ENCODE measurements at regions not wholly inside any gene's neighbourhood (a gene's known extent, or its start where the extent isn't known, plus 50 kb on each side); places are given as distances from the start of the nearest gene placed in this dataset.
A peak's percentile ranks its signal among the peaks of the same experiment; 100 is the strongest.

DNA sequence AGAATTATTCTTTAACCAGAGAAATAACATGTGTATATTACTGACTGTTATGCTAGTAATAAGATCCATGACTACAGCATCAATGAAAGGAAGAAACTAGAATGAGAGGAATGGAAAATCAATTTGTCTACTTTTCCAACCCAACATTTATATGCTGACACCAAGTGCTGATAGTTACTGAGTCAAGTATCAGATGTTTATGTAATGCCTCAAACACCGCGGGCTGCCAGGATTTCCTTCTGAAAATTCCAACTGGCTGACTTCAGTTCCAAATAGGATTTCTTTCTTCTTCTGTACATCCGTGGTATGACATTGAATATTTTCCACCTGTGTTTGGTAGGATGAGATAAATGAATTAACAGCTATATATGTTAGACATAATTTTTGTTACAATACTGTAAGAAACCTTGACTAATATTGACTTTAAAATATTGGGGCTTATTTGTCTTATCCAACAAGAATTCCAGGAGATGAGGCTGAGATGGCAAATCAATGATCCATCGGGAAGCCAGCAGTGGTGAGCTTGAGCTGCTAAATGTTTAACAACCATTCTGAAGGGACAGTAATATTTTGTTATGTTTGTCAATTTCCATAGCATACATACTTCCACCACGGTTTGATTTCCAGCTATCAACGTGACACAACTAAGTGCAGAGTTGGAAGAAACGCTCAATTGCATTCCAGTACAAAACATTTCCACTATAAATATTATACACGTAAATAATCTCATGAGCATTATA, 435.2 kb upstream of the AUTS2 start:
- no peaks in the 10 kb centered on the region for H3K4me1 Mint-ChIP-seq
- no peak overlapping the region for H3K4me3 Mint-ChIP-seq
- DNase-seq (ENCODE audit: low spot score) (no peak), ATAC-seq (no peak)
- Histone ChIP-seq H3F3A (replicated peaks; ENCODE audit: low read depth) (no peaks in the 10 kb centered on the region), H3K79me2 (replicated peaks; ENCODE audit: insufficient read depth) (no peaks in the 10 kb centered on the region), H2AFZ (no peak overlapping the region), H3K4me2 (no peak overlapping the region), H4K20me1 (replicated peaks; ENCODE audit: insufficient read depth) (no peaks in the 10 kb centered on the region), H3K9me2 (ENCODE audit: insufficient read depth) (no peaks in the 10 kb centered on the region), H3K4me1 (ENCODE audit: insufficient read depth) (no peaks in the 10 kb centered on the region), H3K27ac (ENCODE audit: low read depth) (no peak overlapping the region), H3K36me3 (ENCODE audit: insufficient read depth) (no peaks in the 10 kb centered on the region), H3K4me3 (no peak overlapping the region), H3K27me3 (ENCODE audit: insufficient read depth) (no peaks in the 10 kb centered on the region)
- H3K27ac Mint-ChIP-seq = no peak overlapping the region
- no peak for TF ChIP-seq CREB1 (CRISPR knock-in tag; IDR thresholded peaks at IDR 0.05; ENCODE audit: low read depth)
- TF ChIP-seq, protein P1, sequence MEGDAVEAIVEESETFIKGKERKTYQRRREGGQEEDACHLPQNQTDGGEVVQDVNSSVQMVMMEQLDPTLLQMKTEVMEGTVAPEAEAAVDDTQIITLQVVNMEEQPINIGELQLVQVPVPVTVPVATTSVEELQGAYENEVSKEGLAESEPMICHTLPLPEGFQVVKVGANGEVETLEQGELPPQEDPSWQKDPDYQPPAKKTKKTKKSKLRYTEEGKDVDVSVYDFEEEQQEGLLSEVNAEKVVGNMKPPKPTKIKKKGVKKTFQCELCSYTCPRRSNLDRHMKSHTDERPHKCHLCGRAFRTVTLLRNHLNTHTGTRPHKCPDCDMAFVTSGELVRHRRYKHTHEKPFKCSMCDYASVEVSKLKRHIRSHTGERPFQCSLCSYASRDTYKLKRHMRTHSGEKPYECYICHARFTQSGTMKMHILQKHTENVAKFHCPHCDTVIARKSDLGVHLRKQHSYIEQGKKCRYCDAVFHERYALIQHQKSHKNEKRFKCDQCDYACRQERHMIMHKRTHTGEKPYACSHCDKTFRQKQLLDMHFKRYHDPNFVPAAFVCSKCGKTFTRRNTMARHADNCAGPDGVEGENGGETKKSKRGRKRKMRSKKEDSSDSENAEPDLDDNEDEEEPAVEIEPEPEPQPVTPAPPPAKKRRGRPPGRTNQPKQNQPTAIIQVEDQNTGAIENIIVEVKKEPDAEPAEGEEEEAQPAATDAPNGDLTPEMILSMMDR (conservative IDR thresholded peaks at IDR 0.05; ENCODE audit: low read depth in 2 of 2) = no peak
- no peak for TF ChIP-seq POLR2AphosphoS5 (IDR thresholded peaks at IDR 0.05; ENCODE audit: low read depth)
- no peak for TF ChIP-seq ZNF331 (CRISPR knock-in tag; IDR thresholded peaks at IDR 0.05; ENCODE audit: low read depth)
- no peak for TF ChIP-seq JUNB (IDR thresholded peaks at IDR 0.05; ENCODE audit: unreplicated experiment)
- H3K36me3 Mint-ChIP-seq (ENCODE audit: low read depth) = peaks cover 32% of the 10 kb centered on the region; the same call in 2 of the 3 replicates
- H3K9me3 Mint-ChIP-seq = peaks cover 96% of the 10 kb centered on the region
- peaks cover 1% of the 10 kb centered on the region for H3K27me3 Mint-ChIP-seq (ENCODE audit: insufficient read depth, low read depth, poor library complexity)

DNA sequence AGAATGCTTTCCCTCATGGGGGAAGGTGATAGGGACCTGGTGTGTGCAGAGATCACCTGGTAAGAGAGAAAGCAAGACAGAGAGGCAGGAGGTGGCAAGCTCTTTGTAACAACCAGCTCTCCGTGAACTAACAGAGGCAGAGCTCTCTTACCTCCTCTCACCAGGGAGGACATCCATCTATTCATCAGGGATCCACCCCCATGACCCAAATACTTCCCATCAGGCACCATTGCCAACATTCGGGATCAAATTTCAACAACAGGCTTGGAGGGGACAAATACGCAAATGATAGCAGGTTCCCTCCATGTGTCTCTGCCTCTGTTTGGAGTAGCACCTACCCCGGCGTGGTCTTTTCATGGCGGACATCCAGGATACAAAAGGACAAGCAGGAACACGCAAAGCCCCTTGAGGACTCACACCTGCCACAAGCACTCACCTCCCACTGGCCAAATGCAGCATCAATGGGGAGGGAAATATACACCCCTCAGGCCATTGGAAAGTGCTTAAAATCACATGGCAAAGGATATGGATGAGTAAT, 431.2 kb upstream of the AUTS2 start:
- DNase-seq (ENCODE audit: low spot score) (peak; percentile 1), ATAC-seq (no peak)
- Mint-ChIP-seq H3K27ac (no peak overlapping the region), H3K9me3 (peaks cover 96% of the 10 kb centered on the region), H3K4me1 (no peaks in the 10 kb centered on the region), H3K4me3 (no peak overlapping the region), H3K27me3 (ENCODE audit: insufficient read depth, low read depth, poor library complexity) (peaks cover 3% of the 10 kb centered on the region), H3K36me3 (ENCODE audit: low read depth) (peaks cover 34% of the 10 kb centered on the region)
- Histone ChIP-seq H3K4me2 (no peak overlapping the region), H3K27me3 (ENCODE audit: insufficient read depth) (no peaks in the 10 kb centered on the region), H3K9me2 (ENCODE audit: insufficient read depth) (no peaks in the 10 kb centered on the region), H3K27ac (ENCODE audit: low read depth) (no peak overlapping the region), H3K36me3 (ENCODE audit: insufficient read depth) (no peaks in the 10 kb centered on the region), H2AFZ (no peak overlapping the region), H3K4me1 (ENCODE audit: insufficient read depth) (no peaks in the 10 kb centered on the region), H3F3A (replicated peaks; ENCODE audit: low read depth) (no peaks in the 10 kb centered on the region), H3K79me2 (replicated peaks; ENCODE audit: insufficient read depth) (no peaks in the 10 kb centered on the region), H3K4me3 (no peak overlapping the region), H4K20me1 (replicated peaks; ENCODE audit: insufficient read depth) (no peaks in the 10 kb centered on the region)
- TF ChIP-seq, protein P2, sequence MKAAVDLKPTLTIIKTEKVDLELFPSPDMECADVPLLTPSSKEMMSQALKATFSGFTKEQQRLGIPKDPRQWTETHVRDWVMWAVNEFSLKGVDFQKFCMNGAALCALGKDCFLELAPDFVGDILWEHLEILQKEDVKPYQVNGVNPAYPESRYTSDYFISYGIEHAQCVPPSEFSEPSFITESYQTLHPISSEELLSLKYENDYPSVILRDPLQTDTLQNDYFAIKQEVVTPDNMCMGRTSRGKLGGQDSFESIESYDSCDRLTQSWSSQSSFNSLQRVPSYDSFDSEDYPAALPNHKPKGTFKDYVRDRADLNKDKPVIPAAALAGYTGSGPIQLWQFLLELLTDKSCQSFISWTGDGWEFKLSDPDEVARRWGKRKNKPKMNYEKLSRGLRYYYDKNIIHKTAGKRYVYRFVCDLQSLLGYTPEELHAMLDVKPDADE (IDR thresholded peaks at IDR 0.05) = no peak
- no peak for TF ChIP-seq ZNF114 (CRISPR knock-in tag; IDR thresholded peaks at IDR 0.05)
- no peak for TF ChIP-seq STAT1 (IDR thresholded peaks at IDR 0.05; ENCODE audit: unreplicated experiment)
- TF ChIP-seq NANOG (IDR thresholded peaks at IDR 0.05; ENCODE audit: borderline replicate concordance) = no peak
